Keratinocyte (primary cell): ENCODE measurements at regions not wholly inside any gene's neighbourhood (a gene's known extent, or its start where the extent isn't known, plus 50 kb on each side); places are given as distances from the start of the nearest gene placed in this dataset.

ENCODE experiments used
- DNase-seq: peaks from one replicate; pipeline ENCODE4 v3.0.0-alpha.2; 2011; ENCODE audit warnings: low read depth, missing footprints, low spot score
- FAIRE-seq: peaks from 2 replicates; lab custom pipeline; 2011; peaks lifted over from hg19 to GRCh38; lab: Jason Lieb, UNC
- H2AFZ ChIP-seq: 2 replicates; pipeline ENCODE4 v1.6.0; 2012; ENCODE audit warnings: low read length, control low read depth, inconsistent platforms; ENCODE audit not compliant: control insufficient read depth
- H3K27ac ChIP-seq: 2 replicates; pipeline ENCODE4 v1.5.1; 2011; ENCODE audit warnings: low read length; ENCODE audit not compliant: control insufficient read depth, insufficient read depth
- H3K27me3 ChIP-seq: 3 replicates; pipeline ENCODE4 v1.6.0; 2011; ENCODE audit warnings: low read length; ENCODE audit not compliant: control insufficient read depth, insufficient read depth; ENCODE audit errors: extremely low read depth
- H3K36me3 ChIP-seq, 2 experiments: 2 replicates in 1 of 2; 3 replicates in 1 of 2; pipeline ENCODE4 v1.5.1; 2011; ENCODE audit warnings: low read length in 2 of 2, mild to moderate bottlenecking in 1 of 2; ENCODE audit not compliant: control insufficient read depth in 2 of 2, insufficient read depth in 2 of 2; ENCODE audit errors: extremely low read depth in 1 of 2
- H3K4me1 ChIP-seq: 3 replicates; pipeline ENCODE4 v1.5.1; 2011; ENCODE audit warnings: low read length; ENCODE audit not compliant: control insufficient read depth, insufficient read depth; ENCODE audit errors: extremely low read depth
- H3K4me2 ChIP-seq: 3 replicates; pipeline ENCODE4 v1.6.0; 2011; ENCODE audit warnings: low read depth, low read length; ENCODE audit not compliant: control insufficient read depth, insufficient read depth; ENCODE audit errors: extremely low read depth
- H3K4me3 ChIP-seq, 3 experiments: fragments of 200-600 bp in 1 of 3; sonication (generic) in 1 of 3; 2 replicates in 2 of 3; 3 replicates in 1 of 3; pipeline ENCODE4 v1.5.1; 2011 to 2016; ENCODE audit warnings: low read length in 3 of 3, mild to moderate bottlenecking in 3 of 3, control low read depth in 2 of 3, inconsistent platforms in 1 of 3, low read depth in 1 of 3, mixed read lengths in 1 of 3, mixed run types in 1 of 3, moderate library complexity in 1 of 3; ENCODE audit not compliant: control insufficient read depth in 2 of 3, insufficient read depth in 2 of 3; ENCODE audit errors: extremely low read depth in 1 of 3
- H3K79me2 ChIP-seq: 2 replicates; pipeline ENCODE4 v1.6.0; 2012; ENCODE audit warnings: low read length; ENCODE audit not compliant: control insufficient read depth, insufficient read depth
- H3K9ac ChIP-seq: 3 replicates; pipeline ENCODE4 v1.6.0; 2011; ENCODE audit warnings: low read length; ENCODE audit not compliant: control insufficient read depth, insufficient read depth; ENCODE audit errors: extremely low read depth
- H3K9me1 ChIP-seq: 3 replicates; pipeline ENCODE4 v1.6.0; 2011; ENCODE audit warnings: low read length; ENCODE audit not compliant: control insufficient read depth, insufficient read depth; ENCODE audit errors: extremely low read depth
- H3K9me3 ChIP-seq: 2 replicates; pipeline ENCODE4 v1.5.1; 2012; ENCODE audit warnings: low read depth, low read length; ENCODE audit not compliant: control insufficient read depth
- H4K20me1 ChIP-seq: 3 replicates; pipeline ENCODE4 v1.6.0; 2011; ENCODE audit warnings: low read length; ENCODE audit not compliant: control insufficient read depth, insufficient read depth; ENCODE audit errors: extremely low read depth
- CTCF ChIP-seq, 3 experiments: IDR thresholded peaks in 1 of 3; conservative IDR thresholded peaks in 1 of 3; optimal IDR thresholded peaks in 1 of 3; 2 replicates in 2 of 3; 3 replicates in 1 of 3; pipeline versions ENCODE3 to v1.5.1; 2011; ENCODE audit warnings: low read length in 3 of 3, mild to moderate bottlenecking in 3 of 3, moderate library complexity in 2 of 3, control low read depth in 1 of 3, inconsistent platforms in 1 of 3; ENCODE audit not compliant: insufficient read depth in 2 of 3; ENCODE audit errors: extremely low read depth in 1 of 3
- EZH2 ChIP-seq: IDR thresholded peaks from one replicate; pipeline ENCODE4 v1.6.1; 2012; ENCODE audit warnings: inconsistent platforms, mild to moderate bottlenecking, low read length, moderate library complexity
- dilution Hi-C: fragments of 300-500 bp; cut with MboI; formaldehyde crosslinking; loops from one replicate; pipeline ENCODE4 v1.7.0; 2020; ENCODE audit warnings: low sequenced_read_pairs; ENCODE audit not compliant: extremely low pct_ligation_motif_present

GRCh38 chr2:58460670-58461069, 219.5 kb upstream of the FANCL start:
- Histone ChIP-seq H2AFZ (no peak overlapping the region), H3K79me2 (no peaks in the 10 kb centered on the region), H3K36me3 (no peaks in the 10 kb centered on the region), H3K4me2 (no peak overlapping the region), H3K4me1 (no peaks in the 10 kb centered on the region), H3K9ac (no peak overlapping the region), H3K27ac (no peak overlapping the region), H3K4me3 (no peak overlapping the region), H4K20me1 (no peaks in the 10 kb centered on the region), H3K27me3 (no peaks in the 10 kb centered on the region), H3K9me1 (no peaks in the 10 kb centered on the region), H3K9me3 (no peaks in the 10 kb centered on the region)
- DNase-seq (no peak), FAIRE-seq (no peak)
- TF ChIP-seq EZH2: no peak
- no peak for TF ChIP-seq CTCF (optimal IDR thresholded peaks at IDR 0.05 in 1 of 3, IDR thresholded peaks at IDR 0.05 in 1 of 3, conservative IDR thresholded peaks at IDR 0.05 in 1 of 3; ENCODE audit: extremely low read depth in 1 of 3, insufficient read depth in 2 of 3, low read length in 3 of 3)
- dilution Hi-C loops: no loop called here

GRCh38 chr2:58449286-58450010, 208.3 kb upstream of the FANCL start:
- Histone ChIP-seq H3K27me3 (no peaks in the 10 kb centered on the region), H3K9me3 (no peaks in the 10 kb centered on the region), H3K27ac (no peak overlapping the region), H3K9ac (no peak overlapping the region), H3K4me3 (no peak overlapping the region), H3K36me3 (no peaks in the 10 kb centered on the region), H2AFZ (no peak overlapping the region), H3K4me2 (no peak overlapping the region), H4K20me1 (no peaks in the 10 kb centered on the region), H3K4me1 (peaks cover 8% of the 10 kb centered on the region), H3K9me1 (no peaks in the 10 kb centered on the region), H3K79me2 (no peaks in the 10 kb centered on the region)
- no peak for DNase-seq
- dilution Hi-C loops: no loop called here
- FAIRE-seq: no peak
- no peak for TF ChIP-seq EZH2
- no peak for TF ChIP-seq CTCF (optimal IDR thresholded peaks at IDR 0.05 in 1 of 3, IDR thresholded peaks at IDR 0.05 in 1 of 3, conservative IDR thresholded peaks at IDR 0.05 in 1 of 3; ENCODE audit: extremely low read depth in 1 of 3, insufficient read depth in 2 of 3, low read length in 3 of 3)
